GM12865 (cell line): ENCODE measurements at regions not wholly inside any gene's neighbourhood (a gene's known extent, or its start where the extent isn't known, plus 50 kb on each side); places are given as distances from the start of the nearest gene placed in this dataset.

Experiments used
- DNase-seq: peaks from one replicate; pipeline ENCODE4 v3.0.0; 2010; ENCODE audit warnings: low read depth
- H3K4me3 ChIP-seq: 2 replicates; pipeline ENCODE4 v1.5.1; 2011; ENCODE audit warnings: mild to moderate bottlenecking, low read depth, low read length, control low read depth
- CTCF ChIP-seq: IDR thresholded peaks from 2 replicates; pipeline ENCODE4 v1.5.1; 2011; ENCODE audit warnings: low read length, control low read depth, low read depth, inconsistent platforms; ENCODE audit not compliant: insufficient read depth; ENCODE audit errors: missing control alignments

- no peak for DNase-seq
- no peak for TF ChIP-seq CTCF
- H3K4me3 ChIP-seq, result no peak overlapping the region
Measured at GRCh38 chr4:157558016-157558415, 337.5 kb downstream of the GRIA2 start.

DNA sequence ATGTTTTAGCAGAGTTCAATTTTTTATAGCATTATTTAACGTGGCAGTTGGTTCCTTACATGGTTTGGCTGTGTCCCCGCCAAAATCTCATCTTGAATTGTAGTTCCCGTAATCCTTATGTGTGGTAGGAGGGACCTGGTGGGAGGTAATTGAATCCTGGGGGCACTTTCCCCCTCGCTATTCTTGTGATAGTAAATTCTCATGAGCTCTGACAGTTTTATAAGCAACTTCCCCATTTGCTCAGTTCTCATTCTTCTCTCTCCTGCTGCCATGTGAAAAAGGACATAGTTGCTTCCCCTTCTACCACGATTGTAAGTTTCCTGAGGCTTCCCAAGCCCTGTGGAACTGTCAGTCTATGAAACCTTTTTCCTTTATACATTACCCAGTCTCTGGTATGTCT, 329.5 kb downstream of the GRIA2 start:
- no peak for TF ChIP-seq CTCF
- H3K4me3 ChIP-seq, result no peak overlapping the region
- DNase-seq, result no peak

DNA sequence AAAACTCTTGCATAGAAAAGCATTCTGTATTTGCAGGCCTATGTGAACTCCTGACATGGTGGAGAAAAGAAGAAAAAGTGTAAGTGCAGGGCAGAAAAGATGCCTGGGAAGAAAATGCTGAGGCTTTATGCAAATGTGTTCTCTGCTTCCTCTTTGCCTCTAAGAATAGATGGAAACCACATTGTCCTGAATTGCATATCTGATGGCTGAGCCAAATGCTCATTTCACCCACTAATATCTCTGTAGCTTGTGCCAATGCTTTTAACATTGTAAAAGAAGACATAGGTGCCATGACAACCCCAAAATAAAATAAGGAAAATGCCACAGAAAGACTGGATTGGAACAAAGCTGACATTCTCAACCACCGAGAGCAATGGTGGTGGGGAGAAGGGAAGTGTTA, 307.4 kb downstream of the GRIA2 start:
- H3K4me3 ChIP-seq, result no peak overlapping the region
- DNase-seq, result no peak
- no peak for TF ChIP-seq CTCF

DNA sequence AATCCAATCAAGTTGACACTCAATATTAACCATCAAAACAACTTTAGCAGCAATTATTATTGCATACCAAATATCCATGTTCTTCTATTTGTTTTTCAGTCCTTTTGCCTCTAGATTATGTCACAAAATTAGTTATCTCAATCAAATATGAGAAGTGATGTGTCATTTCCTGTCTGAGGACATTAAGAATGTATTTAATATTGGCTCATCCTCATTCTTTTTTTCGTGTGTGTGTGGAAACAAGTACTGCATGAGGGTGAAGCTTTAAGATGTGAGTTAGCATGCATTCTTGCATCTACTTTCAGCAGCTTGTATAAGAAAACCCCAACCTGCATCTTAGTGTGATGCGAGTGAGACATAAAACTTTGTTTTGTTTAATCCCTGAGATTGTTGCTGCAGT, 301.4 kb downstream of the GRIA2 start:
- no peak for DNase-seq
- no peak for TF ChIP-seq CTCF
- H3K4me3 ChIP-seq, result no peak overlapping the region

DNA sequence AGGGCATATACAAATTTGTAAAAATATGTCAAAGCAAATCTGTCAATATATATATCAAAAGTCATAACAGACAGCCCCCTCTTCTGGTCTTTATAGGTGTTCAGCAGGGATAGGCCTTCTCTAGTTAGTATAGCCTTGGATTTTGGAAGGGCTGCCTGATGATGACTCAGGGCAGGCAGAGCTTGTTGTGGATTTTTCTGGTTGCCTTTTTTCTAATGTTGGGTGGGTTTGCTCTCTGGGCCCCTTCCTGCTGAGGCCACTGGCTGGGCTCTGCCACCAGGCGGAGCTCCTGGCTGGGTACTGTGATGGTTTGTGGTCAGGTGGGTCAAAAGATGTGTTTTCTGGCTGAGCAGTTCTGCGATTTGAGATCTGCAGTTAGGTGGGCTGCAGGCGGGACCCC, 294.2 kb downstream of the GRIA2 start:
- DNase-seq, result peak; percentile 1
- no peak overlapping the region for H3K4me3 ChIP-seq
- peak; percentile 33 for TF ChIP-seq CTCF

DNA sequence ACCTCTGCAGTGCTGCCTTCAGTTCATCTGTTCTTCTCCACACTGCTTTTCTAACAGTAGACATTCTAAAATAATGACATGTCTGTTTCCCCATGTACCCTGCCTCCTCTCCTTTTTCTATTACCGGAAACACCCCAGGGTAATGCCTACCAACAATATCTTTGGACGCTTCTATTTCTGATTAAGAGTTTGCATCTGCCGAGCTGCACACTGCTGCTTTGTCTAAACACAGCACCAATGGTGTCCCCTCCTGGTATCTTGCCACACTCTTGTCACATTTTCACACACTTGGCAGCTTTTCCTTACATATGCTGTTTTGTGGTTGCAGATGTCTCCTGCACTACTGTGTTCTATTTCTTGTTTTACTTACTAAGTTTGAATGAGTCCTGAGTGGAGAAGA, 288.8 kb downstream of the GRIA2 start:
- TF ChIP-seq CTCF, result no peak
- H3K4me3 ChIP-seq, result no peak overlapping the region
- no peak for DNase-seq

DNA sequence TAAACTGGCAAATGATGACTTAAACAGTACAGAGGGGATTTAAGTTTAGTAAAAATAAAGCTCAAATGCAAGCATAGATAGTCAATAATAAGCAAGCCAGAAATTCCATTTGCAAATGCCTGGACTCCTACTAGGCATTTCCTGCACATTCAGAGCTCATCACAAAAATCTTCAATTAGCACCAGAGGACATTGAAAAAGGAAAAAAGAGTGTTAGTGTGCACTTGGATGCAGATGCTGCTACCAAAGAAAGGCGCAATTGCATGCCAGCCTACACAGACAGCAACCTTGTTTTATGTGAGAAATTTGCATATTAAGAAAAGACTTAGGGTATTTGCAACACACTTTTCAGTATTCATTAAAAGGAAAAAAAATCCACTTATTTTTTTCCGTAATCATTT, 282.1 kb downstream of the GRIA2 start:
- DNase-seq, result no peak
- TF ChIP-seq CTCF, result no peak
- H3K4me3 ChIP-seq, result no peak overlapping the region
